GM19240 (cell line): ENCODE measurements at regions not wholly inside any gene's neighbourhood (a gene's known extent, or its start where the extent isn't known, plus 50 kb on each side); places are given as distances from the start of the nearest gene placed in this dataset.

Experiments used
- DNase-seq: peaks from one replicate; pipeline ENCODE4 v3.0.0; 2011; ENCODE audit warnings: low spot score; ENCODE audit not compliant: insufficient read length

- DNase-seq: no peak
Measured at GRCh38 chr9:8262625-8263622, 463.3 kb upstream of the DMAC1 start.

GRCh38 chr9:8261737-8262136 lies 462.2 kb upstream of the DMAC1 start:
- no peak for DNase-seq

- no peak for DNase-seq
Measured at GRCh38 chr9:8259028-8259427, 459.4 kb upstream of the DMAC1 start.

- DNase-seq: no peak
Measured at GRCh38 chr9:8256880-8257279, 457.3 kb upstream of the DMAC1 start.

- DNase-seq: no peak
Measured at GRCh38 chr9:8255850-8256249, 456.3 kb upstream of the DMAC1 start.

GRCh38 chr9:8254541-8254940 lies 455.0 kb upstream of the DMAC1 start:
- no peak for DNase-seq

GRCh38 chr9:8252445-8252844 lies 452.9 kb upstream of the DMAC1 start:
- DNase-seq: no peak

- DNase-seq: no peak
Measured at GRCh38 chr9:8251566-8251965, 452.0 kb upstream of the DMAC1 start.

- DNase-seq: no peak
Measured at GRCh38 chr9:8244505-8245092, 445.0 kb upstream of the DMAC1 start.

GRCh38 chr9:8241201-8241600 lies 441.6 kb upstream of the DMAC1 start:
- DNase-seq: no peak

- DNase-seq: no peak
Measured at GRCh38 chr9:8237096-8237495, 437.5 kb upstream of the DMAC1 start.

- no peak for DNase-seq
Measured at GRCh38 chr9:8235489-8235888, 435.9 kb upstream of the DMAC1 start.

GRCh38 chr9:8234316-8234715 lies 434.7 kb upstream of the DMAC1 start:
- no peak for DNase-seq

GRCh38 chr9:8232726-8233125 lies 433.1 kb upstream of the DMAC1 start:
- no peak for DNase-seq

- no peak for DNase-seq
Measured at GRCh38 chr9:8229226-8229625, 429.6 kb upstream of the DMAC1 start.

GRCh38 chr9:8224381-8224801 lies 424.8 kb upstream of the DMAC1 start:
- no peak for DNase-seq

- DNase-seq: no peak
Measured at GRCh38 chr9:8223861-8224260, 424.3 kb upstream of the DMAC1 start.

- no peak for DNase-seq
Measured at GRCh38 chr9:8221462-8221861, 421.9 kb upstream of the DMAC1 start.

- no peak for DNase-seq
Measured at GRCh38 chr9:8208465-8208864, 408.9 kb upstream of the DMAC1 start.

GRCh38 chr9:8207596-8207995 lies 408.0 kb upstream of the DMAC1 start:
- no peak for DNase-seq

- no peak for DNase-seq
Measured at GRCh38 chr9:8206720-8207119, 407.1 kb upstream of the DMAC1 start.

- no peak for DNase-seq
Measured at GRCh38 chr9:8205576-8205975, 406.0 kb upstream of the DMAC1 start.

- no peak for DNase-seq
Measured at GRCh38 chr9:8189881-8190280, 390.3 kb upstream of the DMAC1 start.
